ENCODE measurements at regions not wholly inside any gene's neighbourhood (a gene's known extent, or its start where the extent isn't known, plus 50 kb on each side); places are given as distances from the start of the nearest gene placed in this dataset.

- H3K27me3 ChIP-seq (replicated peaks in 1 of 2; ENCODE audit: control insufficient read depth in 2 of 2, extremely low read depth in 1 of 2, insufficient read depth in 2 of 2, low read length in 1 of 2): no peaks in the 10 kb centered on the region
- Mint-ChIP-seq H3K9me3 (no peaks in the 10 kb centered on the region), H3K36me3 (peaks cover 2% of the 10 kb centered on the region), H3K27ac (no peak overlapping the region), H3K4me1 (peaks cover 38 to 50% (median 43%) of the 10 kb centered on the region in 3 donors), H3K4me3 (peak overlapping the region in 1 of 3 donors; percentile 1), H3K27me3 (peaks cover 0 to 6% of the 10 kb centered on the region in 2 donors)
- no peak for ATAC-seq (replicated peaks in 1 of 4)
- no peaks in the 10 kb centered on the region for H3K36me3 ChIP-seq (ENCODE audit: control insufficient read depth in 2 of 2, extremely low read depth in 1 of 2, insufficient read depth in 1 of 2, low read length in 1 of 2)
- H3K4me3 ChIP-seq (ENCODE audit: control insufficient read depth in 1 of 2, extremely low read depth in 1 of 2, low read length in 1 of 2): no peak overlapping the region
- H3K4me1 ChIP-seq (ENCODE audit: control insufficient read depth in 1 of 2, extremely low read depth in 1 of 2, insufficient read depth in 2 of 2, low read length in 2 of 2): peaks cover 4 to 25% of the 10 kb centered on the region in 2 experiments
- POLR2A ChIA-PET: interaction anchor here in 1 of 2 donors (0.6 kb wide), 1 partner anchor 53 kb away, joined by 17 read pairs; no protein-coding TSS in a partner anchor
- no peak for DNase-seq
- CTCF ChIA-PET: no interaction called here
- no peaks in the 10 kb centered on the region for H3K9me3 ChIP-seq
- no peak overlapping the region for H3K27ac ChIP-seq (ENCODE audit: low read length)
These were observed 57.0 kb upstream of the MSN start for GRCh38 chrX:65610481-65610880.

- peaks cover 4 to 25% of the 10 kb centered on the region in 2 experiments for H3K4me1 ChIP-seq (ENCODE audit: control insufficient read depth in 1 of 2, extremely low read depth in 1 of 2, insufficient read depth in 2 of 2, low read length in 2 of 2)
- peak in 1 of 4 experiments; percentile 44 for ATAC-seq (replicated peaks in 1 of 4)
- Mint-ChIP-seq H3K9me3 (no peaks in the 10 kb centered on the region), H3K4me3 (peak overlapping the region in 1 of 3 donors; percentile 1), H3K27me3 (peaks cover 0 to 6% of the 10 kb centered on the region in 2 donors), H3K27ac (peak overlapping the region; percentile 61 to 73), H3K4me1 (peaks cover 43 to 54% (median 45%) of the 10 kb centered on the region in 3 donors), H3K36me3 (peaks cover 6% of the 10 kb centered on the region)
- CTCF ChIA-PET: no interaction called here
- no peak for DNase-seq
- POLR2A ChIA-PET: interaction anchor here in 1 of 2 donors (0.6 kb wide), 1 partner anchor 54 kb away, joined by 17 read pairs; no protein-coding TSS in a partner anchor
- H3K36me3 ChIP-seq (ENCODE audit: control insufficient read depth in 2 of 2, extremely low read depth in 1 of 2, insufficient read depth in 1 of 2, low read length in 1 of 2): no peaks in the 10 kb centered on the region
- no peak overlapping the region for H3K27ac ChIP-seq (ENCODE audit: low read length)
- no peaks in the 10 kb centered on the region for H3K27me3 ChIP-seq (replicated peaks in 1 of 2; ENCODE audit: control insufficient read depth in 2 of 2, extremely low read depth in 1 of 2, insufficient read depth in 2 of 2, low read length in 1 of 2)
- no peaks in the 10 kb centered on the region for H3K9me3 ChIP-seq
- WGBS (ENCODE audit: insufficient coverage): 30% methylated on average over 2 of the region's 3 CpGs
- H3K4me3 ChIP-seq (ENCODE audit: control insufficient read depth in 1 of 2, extremely low read depth in 1 of 2, low read length in 1 of 2): no peak overlapping the region
These were observed 57.4 kb upstream of the MSN start for GRCh38 chrX:65610040-65610439.

- Mint-ChIP-seq H3K4me3 (no peak overlapping the region), H3K4me1 (peaks cover 49 to 61% (median 51%) of the 10 kb centered on the region in 3 donors), H3K27ac (no peak overlapping the region), H3K27me3 (peaks cover 0 to 6% of the 10 kb centered on the region in 2 donors), H3K9me3 (peaks cover 0 to 4% (median 0%) of the 10 kb centered on the region in 3 donors), H3K36me3 (peaks cover 7% of the 10 kb centered on the region)
- WGBS (ENCODE audit: insufficient coverage): no CpG with 5 or more reads among the region's 4 CpGs
- no peak overlapping the region for H3K27ac ChIP-seq (ENCODE audit: low read length)
- H3K4me3 ChIP-seq (ENCODE audit: control insufficient read depth in 1 of 2, extremely low read depth in 1 of 2, low read length in 1 of 2): no peak overlapping the region
- no peak for DNase-seq
- no peaks in the 10 kb centered on the region for H3K36me3 ChIP-seq (ENCODE audit: control insufficient read depth in 2 of 2, extremely low read depth in 1 of 2, insufficient read depth in 1 of 2, low read length in 1 of 2)
- no peaks in the 10 kb centered on the region for H3K27me3 ChIP-seq (replicated peaks in 1 of 2; ENCODE audit: control insufficient read depth in 2 of 2, extremely low read depth in 1 of 2, insufficient read depth in 2 of 2, low read length in 1 of 2)
- no peaks in the 10 kb centered on the region for H3K9me3 ChIP-seq
- CTCF ChIA-PET: interaction anchor here (0.6 to 1.6 kb wide), 3 partner anchors 13 to 70 kb away, joined by 3 to 7 read pairs (median 3); no protein-coding TSS in a partner anchor
- POLR2A ChIA-PET: interaction anchor here (0.6 to 0.7 kb wide), 2 partner anchors 64 kb away, joined by 3 to 4 read pairs; no protein-coding TSS in a partner anchor
- peaks cover 4 to 25% of the 10 kb centered on the region in 2 experiments for H3K4me1 ChIP-seq (ENCODE audit: control insufficient read depth in 1 of 2, extremely low read depth in 1 of 2, insufficient read depth in 2 of 2, low read length in 2 of 2)
- no peak for ATAC-seq (replicated peaks in 1 of 4)
These were observed 58.2 kb upstream of the MSN start for GRCh38 chrX:65609237-65609636.

GRCh38 chrX:65608026-65608425, 59.4 kb upstream of the MSN start:
- H3K27me3 Mint-ChIP-seq: peaks cover 0 to 6% of the 10 kb centered on the region in 2 donors
- no peak for ATAC-seq (replicated peaks in 1 of 4)
- Histone ChIP-seq H3K36me3 (ENCODE audit: control insufficient read depth in 2 of 2, extremely low read depth in 1 of 2, insufficient read depth in 1 of 2, low read length in 1 of 2) (no peaks in the 10 kb centered on the region), H3K27ac (ENCODE audit: low read length) (no peak overlapping the region), H3K4me1 (ENCODE audit: control insufficient read depth in 1 of 2, extremely low read depth in 1 of 2, insufficient read depth in 2 of 2, low read length in 2 of 2) (peaks cover 5 to 29% of the 10 kb centered on the region in 2 experiments), H3K4me3 (ENCODE audit: control insufficient read depth in 1 of 2, extremely low read depth in 1 of 2, low read length in 1 of 2) (no peak overlapping the region), H3K9me3 (no peaks in the 10 kb centered on the region), H3K27me3 (replicated peaks in 1 of 2; ENCODE audit: control insufficient read depth in 2 of 2, extremely low read depth in 1 of 2, insufficient read depth in 2 of 2, low read length in 1 of 2) (no peaks in the 10 kb centered on the region)
- POLR2A ChIA-PET: no interaction called here
- no peak overlapping the region for H3K4me3 Mint-ChIP-seq
- WGBS (ENCODE audit: insufficient coverage): 80% methylated on average over 1 of the region's 3 CpGs
- CTCF ChIA-PET: interaction anchor here in 1 of 2 donors (1.6 kb wide), 1 partner anchor 11 kb away, joined by 7 read pairs; no protein-coding TSS in a partner anchor
- DNase-seq: no peak
- peak overlapping the region in 1 of 2 donors; percentile 16 for H3K27ac Mint-ChIP-seq
- peaks cover 47 to 64% (median 53%) of the 10 kb centered on the region in 3 donors for H3K4me1 Mint-ChIP-seq
- H3K36me3 Mint-ChIP-seq: peaks cover 7% of the 10 kb centered on the region
- peaks cover 0 to 4% (median 0%) of the 10 kb centered on the region in 3 donors for H3K9me3 Mint-ChIP-seq

- H3K27ac ChIP-seq (ENCODE audit: low read length): peak overlapping the region; percentile 34
- POLR2A ChIA-PET: no interaction called here
- Mint-ChIP-seq H3K27me3 (peaks cover 0 to 6% of the 10 kb centered on the region in 2 donors), H3K27ac (peak overlapping the region; percentile 43 to 50), H3K36me3 (peaks cover 7% of the 10 kb centered on the region), H3K4me1 (peaks cover 54 to 71% (median 61%) of the 10 kb centered on the region in 3 donors), H3K4me3 (no peak overlapping the region), H3K9me3 (peaks cover 0 to 4% (median 0%) of the 10 kb centered on the region in 3 donors)
- peaks cover 10 to 38% of the 10 kb centered on the region in 2 experiments for H3K4me1 ChIP-seq (ENCODE audit: control insufficient read depth in 1 of 2, extremely low read depth in 1 of 2, insufficient read depth in 2 of 2, low read length in 2 of 2)
- no peaks in the 10 kb centered on the region for H3K36me3 ChIP-seq (ENCODE audit: control insufficient read depth in 2 of 2, extremely low read depth in 1 of 2, insufficient read depth in 1 of 2, low read length in 1 of 2)
- CTCF ChIA-PET: no interaction called here
- H3K9me3 ChIP-seq: no peaks in the 10 kb centered on the region
- ATAC-seq (replicated peaks in 1 of 4) (peak in 2 of 4 experiments; percentile 53 to 76), DNase-seq (peak in 1 of 35 experiments; percentile 20)
- no peaks in the 10 kb centered on the region for H3K27me3 ChIP-seq (replicated peaks in 1 of 2; ENCODE audit: control insufficient read depth in 2 of 2, extremely low read depth in 1 of 2, insufficient read depth in 2 of 2, low read length in 1 of 2)
- no peak overlapping the region for H3K4me3 ChIP-seq (ENCODE audit: control insufficient read depth in 1 of 2, extremely low read depth in 1 of 2, low read length in 1 of 2)
- no CpG with 5 or more reads among the region's 3 CpGs for WGBS (ENCODE audit: insufficient coverage)
These were observed 60.2 kb upstream of the MSN start for GRCh38 chrX:65607070-65607742.

- Histone ChIP-seq H3K9me3 (no peaks in the 10 kb centered on the region), H3K36me3 (ENCODE audit: control insufficient read depth in 2 of 2, extremely low read depth in 1 of 2, insufficient read depth in 1 of 2, low read length in 1 of 2) (no peaks in the 10 kb centered on the region), H3K27me3 (replicated peaks in 1 of 2; ENCODE audit: control insufficient read depth in 2 of 2, extremely low read depth in 1 of 2, insufficient read depth in 2 of 2, low read length in 1 of 2) (no peaks in the 10 kb centered on the region), H3K27ac (ENCODE audit: low read length) (peak overlapping the region; percentile 93), H3K4me1 (ENCODE audit: control insufficient read depth in 1 of 2, extremely low read depth in 1 of 2, insufficient read depth in 2 of 2, low read length in 2 of 2) (peaks cover 28 to 62% of the 10 kb centered on the region in 2 experiments), H3K4me3 (ENCODE audit: control insufficient read depth in 1 of 2, extremely low read depth in 1 of 2, low read length in 1 of 2) (no peak overlapping the region)
- Mint-ChIP-seq H3K27me3 (no peaks in the 10 kb centered on the region), H3K36me3 (peaks cover 7% of the 10 kb centered on the region), H3K4me3 (peak overlapping the region in 2 of 3 donors; percentile 32 to 56), H3K27ac (peak overlapping the region; percentile 95 to 99), H3K4me1 (peaks cover 73 to 82% (median 77%) of the 10 kb centered on the region in 3 donors), H3K9me3 (peaks cover 0 to 4% (median 0%) of the 10 kb centered on the region in 3 donors)
- ChIA-PET POLR2A (interaction anchor here in 1 of 2 donors (0.5 kb wide), 1 partner anchor 18 kb away, joined by 4 read pairs; no protein-coding TSS in a partner anchor), CTCF (interaction anchor here in 1 of 2 donors (1.4 kb wide), 1 partner anchor 384 kb away, joined by 3 read pairs; no protein-coding TSS in a partner anchor)
- no CpG with 5 or more reads among the region's 2 CpGs for WGBS (ENCODE audit: insufficient coverage)
- no peak for ATAC-seq (replicated peaks in 1 of 4)
- DNase-seq: no peak
These were observed 65.3 kb upstream of the MSN start for GRCh38 chrX:65602221-65602560.
